ENCODE measurements at regions not wholly inside any gene's neighbourhood (a gene's known extent, or its start where the extent isn't known, plus 50 kb on each side); places are given as distances from the start of the nearest gene placed in this dataset.

- Histone ChIP-seq H3K18ac (ENCODE audit: low read depth, low read length) (no peak overlapping the region), H4K20me1 (ENCODE audit: insufficient read depth, low read length) (no peaks in the 10 kb centered on the region), H2BK120ac (ENCODE audit: low read depth, low read length) (no peak overlapping the region), H2AK5ac (ENCODE audit: low read depth, low read length) (no peak overlapping the region), H3K4ac (ENCODE audit: low read depth, low read length) (no peak overlapping the region), H3K4me3 (ENCODE audit: insufficient read depth, low read depth, low read length) (no peak overlapping the region), H3K4me2 (ENCODE audit: low read depth, low read length) (no peak overlapping the region), H2BK5ac (ENCODE audit: low read depth, low read length, poor library complexity, severe bottlenecking) (no peak overlapping the region), H3K27ac (ENCODE audit: insufficient read depth, low read length) (no peak overlapping the region), H3K4me1 (ENCODE audit: control insufficient read depth, insufficient read depth, low read length) (no peaks in the 10 kb centered on the region), H2BK20ac (ENCODE audit: low read depth, low read length) (no peak overlapping the region), H3K9me1 (ENCODE audit: insufficient read depth, low read length) (no peaks in the 10 kb centered on the region), H2BK15ac (ENCODE audit: low read depth, low read length) (no peak overlapping the region), H3K9ac (ENCODE audit: low read depth, low read length) (no peak overlapping the region), H3K79me1 (ENCODE audit: low read depth in 1 of 2, low read length in 2 of 2) (no peaks in the 10 kb centered on the region), H2AFZ (replicated peaks; ENCODE audit: low read length, poor library complexity) (no peak overlapping the region), H3K14ac (replicated peaks; ENCODE audit: low read depth, low read length) (no peak overlapping the region), H2AK9ac (replicated peaks; ENCODE audit: low read depth, low read length, poor library complexity) (no peak overlapping the region), H3K36me3 (ENCODE audit: control insufficient read depth, insufficient read depth, low read length) (no peaks in the 10 kb centered on the region), H4K8ac (ENCODE audit: low read depth in 2 of 2, low read length in 2 of 2) (no peak overlapping the region), H3K27me3 (ENCODE audit: control insufficient read depth, insufficient read depth, low read length) (no peaks in the 10 kb centered on the region), H4K5ac (ENCODE audit: low read depth, low read length) (no peak overlapping the region), H3K56ac (ENCODE audit: extremely low read depth, insufficient read depth, low read length) (no peak overlapping the region), H4K91ac (ENCODE audit: insufficient read depth, low read depth, low read length) (no peak overlapping the region), H3K23ac (ENCODE audit: low read depth, low read length) (no peak overlapping the region), H3K9me3 (ENCODE audit: control insufficient read depth, insufficient read depth, low read length) (no peaks in the 10 kb centered on the region)
- ATAC-seq (ENCODE audit: low read depth) (no peak), DNase-seq (no peak)
- WGBS, 2 experiments (ENCODE audit: extremely low coverage in 2 of 2, insufficient read length in 1 of 2), result 86% methylated on average over 3 of the region's 14 CpGs; no CpG with 5 or more reads in 1 of the 2 experiments
- in situ Hi-C loops (cut with MboI; ENCODE audit: low sequenced_read_pairs), result no loop called here
- dilution Hi-C loops (cut with HindIII; ENCODE audit: low sequenced_read_pairs, unreplicated experiment), result no loop called here
- BruUV-seq (replicated peaks), result no TSS peak
- TF ChIP-seq POLR2A (IDR thresholded peaks at IDR 0.05; ENCODE audit: low read depth, low read length), result no peak
- POLR2A ChIA-PET (ENCODE audit: unreplicated experiment), result no interaction called here
- CTCF ChIA-PET, result no interaction called here
- intact Hi-C loops (cut with micrococcal nuclease), result no loop called here
Observed at GRCh38 chr12:41967668-41968500, 176.8 kb downstream of the GXYLT1 start.

Data from IMR-90 (cell line).